ENCODE measurements at regions not wholly inside any gene's neighbourhood (a gene's known extent, or its start where the extent isn't known, plus 50 kb on each side); places are given as distances from the start of the nearest gene placed in this dataset.

GRCh38 chr1:185368913-185369491 is 52.0 kb upstream of the IVNS1ABP start:
- FAIRE-seq: no peak
- no peak for DNase-seq (ENCODE audit: low spot score)

- DNase-seq (ENCODE audit: low spot score) (no peak), FAIRE-seq (no peak)
Observed at GRCh38 chr1:185368313-185368855, 51.3 kb upstream of the IVNS1ABP start.

GRCh38 chr1:185367218-185367617 is 50.2 kb upstream of the IVNS1ABP start:
- no peak for DNase-seq (ENCODE audit: low spot score)

More at GRCh38 chr1:185367218-185367617, 50.2 kb upstream of the IVNS1ABP start:
- FAIRE-seq: no peak
